ENCODE measurements at regions not wholly inside any gene's neighbourhood (a gene's known extent, or its start where the extent isn't known, plus 50 kb on each side); places are given as distances from the start of the nearest gene placed in this dataset.
"Not testable (repeated sequence)": the region's sequence is repeated elsewhere in the genome, so short reads cannot be mapped to it uniquely, and the experiment has no call there.

DNA sequence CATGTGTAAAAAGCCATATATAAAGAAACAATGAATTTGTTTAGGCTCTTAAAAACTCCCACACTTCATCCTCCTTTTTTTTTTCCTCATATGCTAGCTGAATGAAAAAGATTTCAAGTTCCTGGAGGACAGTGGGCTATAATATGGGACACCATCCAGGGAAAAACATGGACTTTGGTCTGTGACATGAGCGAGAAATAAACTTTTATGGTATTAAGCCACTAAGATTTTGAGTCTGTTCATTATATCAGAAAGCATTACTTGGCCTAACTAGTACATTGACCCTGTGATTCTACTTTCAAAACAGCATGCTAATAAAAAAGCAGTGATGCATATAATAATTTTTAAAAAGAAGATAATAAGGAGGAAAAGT is 392.3 kb upstream of the CAMK1G start:
- DNase-seq = no peak
- TF ChIP-seq POLR2A (IDR thresholded peaks at IDR 0.05) = no peak
- no peak for TF ChIP-seq EP300 (IDR thresholded peaks at IDR 0.05; ENCODE audit: low read depth)
- no peak for TF ChIP-seq POLR2AphosphoS5 (IDR thresholded peaks at IDR 0.05)
- no peak for TF ChIP-seq CTCF (IDR thresholded peaks at IDR 0.05)
- no peaks in the 10 kb centered on the region for H3K36me3 ChIP-seq
- H3K9me3 ChIP-seq = peaks cover 11 to 16% of the 10 kb centered on the region in 2 donors
- intact Hi-C loops (cut with DNase I; ENCODE audit: low total_unique reads) = no loop called here
- H3K4me1 ChIP-seq = peaks cover 0 to 12% (median 2%) of the 10 kb centered on the region in 4 donors
- no peak overlapping the region for H3K4me3 ChIP-seq
- WGBS, 2 donors (ENCODE audit: low coverage in 1 of 2) = 14 to 49% methylated on average over 1 of the region's 1 CpG
- H3K27me3 ChIP-seq = no peaks in the 10 kb centered on the region
- in situ Hi-C loops (cut with MboI; ENCODE audit: low pct_ligation_motif_present in 1 of 4, low pct_unique_long_range_greater_than_20kb in 1 of 4, low sequenced_read_pairs in 3 of 4) = no loop called here
- H3K27ac ChIP-seq = peak overlapping the region; percentile 16 to 42 (median 28)

DNA sequence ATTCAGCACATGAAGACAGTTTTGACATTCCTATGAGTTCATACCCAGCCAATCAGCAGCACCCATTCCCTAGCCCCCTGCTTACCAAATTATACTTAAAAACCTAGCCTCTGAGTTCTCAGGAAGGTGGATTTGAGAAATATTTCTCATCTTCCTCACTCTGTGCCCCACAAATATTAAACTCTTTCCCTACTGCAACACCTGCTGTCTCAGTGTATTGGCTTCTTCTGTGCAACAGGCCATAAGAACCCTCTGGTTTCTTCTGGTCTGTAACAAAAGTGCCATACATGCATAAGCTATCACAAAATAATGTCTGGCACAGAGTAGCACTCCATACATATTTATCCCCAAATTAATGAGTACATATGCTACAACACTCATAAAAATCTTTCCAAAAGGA is 387.4 kb upstream of the CAMK1G start:
- no peak for DNase-seq
- Histone ChIP-seq H3K27ac (no peak overlapping the region), H3K9me3 (peaks cover 19 to 25% of the 10 kb centered on the region in 2 donors), H3K27me3 (no peaks in the 10 kb centered on the region), H3K4me3 (no peak overlapping the region), H3K36me3 (no peaks in the 10 kb centered on the region), H3K4me1 (peaks cover 0 to 14% (median 2%) of the 10 kb centered on the region in 4 donors)
- TF ChIP-seq POLR2A (IDR thresholded peaks at IDR 0.05) (no peak), CTCF (IDR thresholded peaks at IDR 0.05) (no peak), POLR2AphosphoS5 (IDR thresholded peaks at IDR 0.05) (no peak), EP300 (IDR thresholded peaks at IDR 0.05; ENCODE audit: low read depth) (no peak)
- intact Hi-C loops (cut with DNase I; ENCODE audit: low total_unique reads) (no loop called here), in situ Hi-C loops (cut with MboI; ENCODE audit: low pct_ligation_motif_present in 1 of 4, low pct_unique_long_range_greater_than_20kb in 1 of 4, low sequenced_read_pairs in 3 of 4) (no loop called here)

DNA sequence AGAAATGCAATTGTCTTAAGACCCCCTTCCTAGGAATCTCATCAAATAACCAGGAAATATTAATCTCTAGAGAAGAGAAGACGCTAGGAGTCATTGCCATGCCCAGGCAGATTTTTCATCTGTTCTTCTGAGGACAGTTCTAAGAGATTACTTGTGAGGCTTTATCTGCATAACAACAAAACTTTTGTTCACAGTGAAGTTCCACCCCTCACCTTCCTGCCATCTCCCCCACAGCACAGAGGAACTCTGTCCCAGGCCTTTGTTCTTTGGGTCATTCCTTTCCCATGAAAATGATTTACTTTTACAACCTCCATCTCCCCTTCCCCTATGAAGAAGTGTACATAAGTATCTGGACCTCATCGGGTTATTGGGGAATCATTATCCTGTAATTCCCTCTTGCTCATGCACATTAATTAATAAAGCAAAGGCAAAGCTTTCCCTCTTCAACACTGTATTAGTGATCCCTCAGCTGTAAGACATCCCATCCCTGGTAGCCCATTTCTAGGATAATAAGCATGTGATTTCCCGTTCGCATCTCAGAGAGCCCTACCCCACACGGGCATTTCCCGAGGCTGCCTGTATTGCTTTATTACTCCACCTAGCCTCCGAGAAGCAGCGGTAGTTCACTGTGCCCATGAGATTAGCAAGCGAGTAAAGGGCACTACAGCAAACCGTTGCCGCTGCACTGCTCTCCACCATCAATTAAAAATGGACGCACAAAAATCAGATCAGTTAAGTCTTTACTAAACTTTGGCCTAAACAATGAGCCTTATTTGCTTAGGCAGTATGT is 384.4 kb upstream of the CAMK1G start:
- no peak for TF ChIP-seq POLR2A (IDR thresholded peaks at IDR 0.05)
- TF ChIP-seq CTCF (IDR thresholded peaks at IDR 0.05) = no peak
- TF ChIP-seq POLR2AphosphoS5 (IDR thresholded peaks at IDR 0.05) = no peak
- TF ChIP-seq EP300 (IDR thresholded peaks at IDR 0.05; ENCODE audit: low read depth) = no peak
- 37 to 55% methylated on average over 2 to 12 of the region's 12 CpGs for WGBS, 2 donors (ENCODE audit: low coverage in 1 of 2)
- intact Hi-C loops (cut with DNase I; ENCODE audit: low total_unique reads) = no loop called here

DNA sequence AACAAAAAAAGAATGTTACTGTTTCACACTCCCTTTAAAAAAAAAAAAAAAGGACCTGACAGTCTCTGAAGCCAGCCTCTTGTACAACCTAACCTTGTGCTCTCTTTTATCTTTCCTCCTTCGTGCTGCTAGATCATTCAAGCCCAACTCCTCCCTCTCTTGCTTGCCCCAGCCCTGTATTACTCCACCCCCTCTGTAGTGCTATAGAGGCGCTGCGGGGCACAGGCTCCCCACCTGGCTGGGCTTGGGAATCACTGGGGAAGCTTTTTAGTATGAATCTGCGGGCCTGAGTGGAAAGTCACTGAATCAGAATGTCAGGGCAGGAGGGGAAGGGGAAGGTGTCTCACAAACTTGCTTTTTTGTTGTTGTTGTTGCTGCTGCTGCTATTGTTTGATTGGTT is 383.7 kb upstream of the CAMK1G start:
- in situ Hi-C loops (cut with MboI; ENCODE audit: low pct_ligation_motif_present in 1 of 4, low pct_unique_long_range_greater_than_20kb in 1 of 4, low sequenced_read_pairs in 3 of 4) = loop anchor here (25.0 kb wide), 1 partner anchor 538 kb away; no protein-coding TSS in a partner anchor
- peak; percentile 17 for DNase-seq

More for the DNA sequence above, 384.4 kb upstream of the CAMK1G start:
- DNase-seq = peak; percentile 61
- Histone ChIP-seq H3K4me3 (no peak overlapping the region), H3K4me1 (peaks cover 0 to 10% (median 0%) of the 10 kb centered on the region in 4 donors), H3K36me3 (no peaks in the 10 kb centered on the region), H3K27ac (peak overlapping the region in 3 of 4 donors; percentile 5 to 33 (median 29)), H3K9me3 (peaks cover 19 to 25% of the 10 kb centered on the region in 2 donors), H3K27me3 (no peaks in the 10 kb centered on the region)
- in situ Hi-C loops (cut with MboI; ENCODE audit: low pct_ligation_motif_present in 1 of 4, low pct_unique_long_range_greater_than_20kb in 1 of 4, low sequenced_read_pairs in 3 of 4) = no loop called here

DNA sequence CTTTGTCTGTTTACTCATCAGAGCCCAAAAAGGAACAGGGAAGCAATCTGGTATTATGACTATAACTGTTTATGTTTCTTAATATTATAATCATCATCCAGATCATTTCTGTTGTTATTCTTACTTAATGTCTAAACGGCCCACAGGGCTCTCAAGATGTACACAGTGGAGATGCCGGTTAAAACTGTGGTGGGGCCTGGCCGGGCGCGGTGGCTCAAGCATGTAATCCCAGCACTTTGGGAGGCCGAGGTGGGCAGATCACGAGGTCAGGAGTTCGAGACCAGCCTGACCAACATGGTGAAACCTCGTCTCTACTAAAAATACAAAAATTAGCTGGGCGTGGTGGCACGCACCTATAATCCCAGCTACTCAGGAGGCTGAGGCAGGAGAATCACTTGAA is 381.2 kb upstream of the CAMK1G start:
- not testable (repeated sequence) for DNase-seq, H3K27me3 ChIP-seq, H3K4me3 ChIP-seq, H3K27ac ChIP-seq, H3K36me3 ChIP-seq, H3K9me3 ChIP-seq
- in situ Hi-C loops (cut with MboI; ENCODE audit: low pct_ligation_motif_present in 1 of 4, low pct_unique_long_range_greater_than_20kb in 1 of 4, low sequenced_read_pairs in 3 of 4) (loop anchor here (25.0 kb wide), 1 partner anchor 540 kb away; no protein-coding TSS in a partner anchor), intact Hi-C loops (cut with DNase I; ENCODE audit: low total_unique reads) (loop anchor here (10.0 kb wide), 2 partner anchors 142 to 548 kb away; no protein-coding TSS in a partner anchor)
- WGBS, 2 donors (ENCODE audit: low coverage in 1 of 2) = 77 to 78% methylated on average over 8 to 11 of the region's 11 CpGs
- peaks cover 0 to 19% (median under 1%) of the 10 kb centered on the region in 4 donors for H3K4me1 ChIP-seq

More for the DNA sequence above, 383.7 kb upstream of the CAMK1G start:
- intact Hi-C loops (cut with DNase I; ENCODE audit: low total_unique reads) = loop anchor here (10.0 kb wide), 2 partner anchors 145 to 545 kb away; no protein-coding TSS in a partner anchor
- no peak for TF ChIP-seq POLR2A (IDR thresholded peaks at IDR 0.05)
- TF ChIP-seq POLR2AphosphoS5 (IDR thresholded peaks at IDR 0.05) = no peak
- TF ChIP-seq EP300 (IDR thresholded peaks at IDR 0.05; ENCODE audit: low read depth) = no peak
- TF ChIP-seq CTCF (IDR thresholded peaks at IDR 0.05) = no peak
- Histone ChIP-seq H3K36me3 (no peaks in the 10 kb centered on the region), H3K4me1 (peaks cover 0 to 10% (median 0%) of the 10 kb centered on the region in 4 donors), H3K9me3 (peaks cover 19 to 23% of the 10 kb centered on the region in 2 donors), H3K4me3 (no peak overlapping the region), H3K27ac (peak overlapping the region in 3 of 4 donors; percentile 5 to 33 (median 29)), H3K27me3 (no peaks in the 10 kb centered on the region)
- WGBS, 2 donors (ENCODE audit: low coverage in 1 of 2) = 29 to 71% methylated on average over 1 to 4 of the region's 4 CpGs
